ENCODE measurements at regions not wholly inside any gene's neighbourhood (a gene's known extent, or its start where the extent isn't known, plus 50 kb on each side); places are given as distances from the start of the nearest gene placed in this dataset.

DNA sequence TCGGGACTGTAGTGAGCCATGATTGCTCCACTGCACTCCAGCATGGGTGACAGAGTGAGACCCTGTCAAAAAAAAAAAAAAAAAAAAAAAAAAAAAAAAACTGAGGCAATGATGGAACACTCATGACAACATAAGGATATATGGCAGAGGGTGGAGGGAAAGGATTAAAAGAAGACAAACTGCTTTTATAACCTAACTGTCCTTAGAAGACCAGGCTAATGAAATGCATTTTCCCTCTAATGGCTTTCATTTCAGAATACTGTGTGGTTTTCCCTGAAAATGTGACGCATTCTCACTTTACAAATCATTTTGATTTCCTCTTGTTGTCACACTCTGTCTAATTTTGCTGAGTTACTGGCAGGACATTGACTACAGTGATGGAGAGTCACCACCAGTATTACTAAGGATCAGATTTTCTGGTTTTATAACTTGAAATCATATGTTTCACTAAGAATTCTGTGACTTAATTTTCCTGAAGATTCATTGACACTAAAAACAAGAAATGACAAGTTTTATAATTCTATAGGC lies 137.6 kb upstream of the SSTR1 start:
- DNase-seq: no peak

DNA sequence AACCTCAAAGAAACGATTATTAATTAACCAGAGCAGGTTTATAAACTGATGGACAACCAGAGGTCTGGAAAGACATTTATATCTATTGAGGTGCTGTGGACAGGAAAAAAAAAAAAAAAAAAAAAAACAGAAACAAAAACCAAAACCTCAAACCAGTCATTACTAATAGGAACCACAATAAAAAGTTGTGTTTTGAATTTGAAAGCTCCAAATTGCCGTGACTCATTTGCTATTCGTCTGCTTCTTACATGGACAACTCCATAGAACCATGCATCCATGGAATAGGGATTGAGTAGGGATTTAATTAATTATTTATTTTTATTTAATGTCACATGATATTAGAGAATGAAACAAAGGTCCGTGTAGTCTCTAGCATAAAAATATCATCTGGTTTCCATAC lies 134.1 kb upstream of the SSTR1 start:
- DNase-seq: no peak

DNA sequence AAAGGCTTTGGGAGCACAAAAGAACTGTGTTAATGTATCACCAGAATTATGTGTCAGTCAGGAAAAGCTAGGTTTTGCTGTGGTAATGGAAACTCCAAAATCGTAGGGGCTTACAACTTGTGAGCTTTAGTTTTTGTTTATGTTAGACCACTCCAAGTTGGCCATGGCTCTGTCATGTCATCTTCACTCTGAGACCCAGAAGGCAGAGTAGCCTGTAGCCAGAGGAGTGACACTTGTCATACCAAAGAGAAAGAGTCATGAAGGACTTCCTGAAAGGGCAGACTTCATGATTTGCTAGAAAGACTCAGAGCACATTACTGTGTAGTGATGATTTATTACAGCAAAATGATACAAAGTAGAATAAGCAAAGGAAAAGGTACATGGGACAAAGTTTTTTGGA lies 133.6 kb upstream of the SSTR1 start:
- DNase-seq: no peak

DNA sequence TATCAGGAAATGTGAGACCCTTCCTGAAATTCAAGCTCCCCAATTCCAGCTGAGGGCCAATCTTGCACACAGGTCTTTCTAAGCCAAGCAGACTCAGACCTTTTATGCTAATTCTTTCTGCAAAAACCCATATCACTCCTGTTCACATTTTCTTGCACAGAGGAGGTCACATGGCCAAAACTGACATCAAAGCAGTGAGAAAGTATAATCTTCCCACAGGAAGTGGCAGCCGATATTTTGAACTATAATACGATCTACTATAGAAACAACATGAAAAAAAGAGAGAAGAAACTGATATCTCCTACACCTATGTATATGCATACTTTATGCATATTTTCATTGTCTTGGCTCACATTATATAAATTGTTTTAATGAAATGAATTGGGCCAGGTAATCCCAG lies 132.9 kb upstream of the SSTR1 start:
- no peak for DNase-seq

DNA sequence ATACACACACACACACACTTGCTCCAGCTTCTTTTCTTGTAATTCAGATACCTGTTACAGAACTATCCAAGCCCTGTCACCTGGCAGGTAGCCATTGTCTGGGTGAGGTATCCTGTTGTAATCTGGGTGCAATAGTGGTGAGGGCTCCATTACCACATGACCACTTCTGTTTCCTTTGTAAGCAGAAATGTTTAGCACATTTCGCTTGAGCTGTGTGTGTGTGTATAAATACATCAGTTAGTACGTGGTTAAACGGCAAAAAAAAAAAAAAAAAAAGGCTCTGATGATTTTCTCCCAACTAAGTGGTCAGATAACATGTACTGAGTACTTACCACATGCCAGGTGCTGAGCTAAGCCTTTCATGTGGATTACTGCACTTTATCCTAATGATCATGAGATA lies 129.3 kb upstream of the SSTR1 start:
- no peak for DNase-seq

DNA sequence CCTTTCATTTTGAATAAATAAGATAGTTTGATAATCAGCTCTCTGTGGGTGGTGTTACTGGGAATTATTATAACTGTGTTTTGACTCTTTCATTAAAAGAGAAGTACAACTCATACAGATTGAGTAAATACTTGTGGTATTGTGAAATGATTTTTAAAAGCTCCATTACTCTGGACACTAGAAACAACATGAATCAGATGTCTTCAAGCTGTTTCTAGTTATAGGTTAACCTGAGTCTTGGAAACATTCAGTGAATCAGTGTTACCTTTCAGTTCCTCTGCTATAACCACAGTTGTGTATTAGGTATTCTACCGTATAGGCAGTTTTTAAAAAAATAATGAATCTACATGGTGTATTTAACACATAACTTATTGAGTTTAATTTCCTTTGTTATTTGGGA lies 128.4 kb upstream of the SSTR1 start:
- no peak for DNase-seq

DNA sequence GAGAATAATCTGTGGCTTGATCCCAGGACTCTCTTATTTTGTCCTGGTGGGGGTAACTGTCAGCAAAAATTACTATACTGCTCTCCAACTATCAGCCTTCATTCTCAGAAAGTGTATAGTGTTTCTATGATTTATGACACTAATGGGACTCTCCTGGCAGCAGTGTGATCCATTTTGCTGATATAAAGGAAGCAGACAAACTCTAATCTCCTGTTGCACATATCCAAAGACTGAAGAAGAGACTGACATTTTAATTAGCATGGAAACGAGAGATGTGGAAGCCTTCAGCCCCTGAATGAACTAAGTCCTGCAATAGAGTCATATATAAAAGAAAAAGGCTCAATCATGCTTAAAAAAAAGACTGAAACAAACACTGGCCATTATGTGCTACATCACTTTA lies 127.8 kb upstream of the SSTR1 start:
- DNase-seq: no peak

DNA sequence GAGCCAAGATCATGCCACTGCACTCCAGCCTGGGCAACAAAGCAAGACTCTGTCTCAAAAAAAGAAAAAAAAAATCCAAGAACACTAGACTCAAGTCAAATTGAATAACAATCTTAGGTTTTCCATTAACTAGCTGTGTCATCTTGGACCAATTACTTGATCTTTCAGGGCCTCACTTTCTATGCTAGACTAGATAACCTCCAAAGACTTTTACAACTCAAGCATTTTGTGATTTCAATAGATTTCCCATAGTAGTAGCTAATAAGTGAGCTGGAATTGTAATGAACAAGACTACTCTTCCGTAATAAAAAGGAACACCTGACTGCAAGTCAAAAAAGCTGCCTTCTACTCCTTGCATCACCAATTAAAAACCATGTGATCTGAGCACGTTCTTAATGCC lies 127.0 kb upstream of the SSTR1 start:
- no peak for DNase-seq

DNA sequence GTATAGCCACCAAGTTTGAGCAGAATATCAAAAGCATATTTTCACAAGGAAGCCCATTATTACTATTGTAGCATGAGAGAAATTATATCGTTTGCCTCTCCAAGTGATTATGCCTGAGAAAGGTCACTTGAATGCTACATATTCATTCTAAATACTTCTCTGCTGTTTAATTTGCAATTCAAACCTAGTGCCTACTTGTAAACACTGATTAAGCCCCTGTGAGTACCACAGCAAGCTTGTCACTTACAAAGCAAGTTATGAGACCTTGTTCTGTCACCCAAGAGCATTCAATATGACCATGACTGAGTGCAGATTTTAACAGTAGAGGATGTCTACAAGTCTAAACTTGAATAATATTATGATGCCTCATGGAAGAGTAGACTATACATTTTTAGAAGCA lies 124.7 kb upstream of the SSTR1 start:
- DNase-seq: no peak

DNA sequence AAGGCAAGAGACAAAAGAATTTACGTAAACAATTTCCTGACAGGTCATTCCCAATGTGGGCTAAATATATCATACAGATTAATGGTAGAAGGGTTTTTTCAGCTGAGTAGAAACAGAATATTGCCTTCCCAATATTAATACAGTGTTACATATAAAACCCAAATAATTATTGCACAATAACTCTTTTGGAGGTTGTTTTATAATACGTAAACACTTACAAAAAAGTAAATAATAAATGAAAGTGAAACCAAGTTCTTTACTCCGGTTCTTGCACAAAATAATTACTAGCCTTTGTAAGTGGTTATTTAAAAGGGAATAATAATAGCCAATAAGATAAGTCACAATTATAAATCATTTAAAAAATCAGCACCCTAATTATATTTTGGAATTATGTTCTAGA lies 118.6 kb upstream of the SSTR1 start:
- no peak for DNase-seq

DNA sequence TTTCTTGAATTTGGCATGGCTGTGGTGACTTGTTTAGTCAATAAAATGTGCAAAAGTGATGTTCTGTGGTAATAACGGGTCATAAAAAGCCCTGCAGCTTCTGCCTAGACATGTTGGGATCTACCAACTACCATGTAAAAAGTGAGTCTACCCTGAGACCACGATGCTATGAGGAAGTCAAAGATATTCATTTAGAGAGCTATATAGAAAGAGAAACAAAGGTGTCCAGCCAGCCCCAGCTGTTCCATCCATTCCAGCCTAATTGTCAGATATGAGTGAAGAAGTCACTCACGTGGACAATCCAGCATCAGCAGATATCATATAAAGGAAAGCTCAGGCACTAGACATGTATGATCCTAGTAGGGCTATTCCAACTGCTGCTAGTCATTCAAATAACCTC lies 117.2 kb upstream of the SSTR1 start:
- DNase-seq: no peak

DNA sequence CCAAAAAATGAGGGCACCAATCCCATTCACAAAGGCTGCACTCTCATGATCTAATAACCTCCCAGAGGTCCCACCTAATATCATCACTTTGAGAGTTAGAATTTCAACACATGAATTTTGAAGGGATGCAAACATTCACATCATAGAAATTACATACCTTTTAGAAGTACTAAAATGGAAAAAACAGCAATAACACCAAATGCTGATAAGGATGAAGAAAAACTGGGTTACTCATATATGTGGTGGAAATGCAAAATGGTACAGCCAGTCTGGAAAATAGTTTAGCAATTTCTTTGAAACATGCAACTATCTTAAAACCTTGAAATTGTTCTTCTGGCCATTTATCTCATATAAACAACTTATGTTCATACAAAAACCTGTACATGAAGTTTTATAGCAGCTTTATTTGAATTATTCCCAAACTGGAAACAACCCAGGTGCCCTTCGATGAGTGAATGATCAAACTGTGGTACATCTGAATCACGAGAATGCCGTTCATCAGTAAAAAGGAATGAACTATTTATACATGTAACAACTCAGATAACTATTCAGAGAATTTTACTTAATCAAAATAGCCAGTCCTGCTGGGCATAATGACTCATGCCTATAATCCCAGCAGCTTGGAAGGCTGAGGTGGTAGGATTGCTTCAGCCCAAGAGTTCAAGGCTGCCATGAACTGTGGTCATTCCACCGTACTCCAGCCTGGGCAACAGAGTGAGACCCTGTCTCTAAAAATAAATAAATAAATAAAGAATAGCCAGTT lies 109.4 kb upstream of the SSTR1 start:
- DNase-seq: no peak

DNA sequence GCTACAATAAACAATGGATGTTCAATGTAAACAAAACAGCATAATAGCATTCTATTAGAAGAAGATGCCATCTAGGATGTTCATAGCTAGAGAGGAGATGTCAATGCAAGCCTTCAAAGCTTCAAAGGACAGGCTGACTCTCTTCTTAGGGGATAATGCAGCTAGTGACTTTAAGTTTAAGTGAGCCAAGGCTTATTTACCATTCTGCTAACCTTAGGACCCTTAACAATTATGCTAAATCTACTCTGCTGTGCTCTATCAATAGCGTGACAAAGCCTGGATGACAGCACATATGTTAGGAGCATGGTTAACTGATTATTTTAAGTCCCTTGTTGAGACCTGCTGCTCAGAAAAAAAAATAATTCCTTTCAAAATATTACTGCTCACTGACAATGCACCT lies 106.0 kb upstream of the SSTR1 start:
- no peak for DNase-seq

DNA sequence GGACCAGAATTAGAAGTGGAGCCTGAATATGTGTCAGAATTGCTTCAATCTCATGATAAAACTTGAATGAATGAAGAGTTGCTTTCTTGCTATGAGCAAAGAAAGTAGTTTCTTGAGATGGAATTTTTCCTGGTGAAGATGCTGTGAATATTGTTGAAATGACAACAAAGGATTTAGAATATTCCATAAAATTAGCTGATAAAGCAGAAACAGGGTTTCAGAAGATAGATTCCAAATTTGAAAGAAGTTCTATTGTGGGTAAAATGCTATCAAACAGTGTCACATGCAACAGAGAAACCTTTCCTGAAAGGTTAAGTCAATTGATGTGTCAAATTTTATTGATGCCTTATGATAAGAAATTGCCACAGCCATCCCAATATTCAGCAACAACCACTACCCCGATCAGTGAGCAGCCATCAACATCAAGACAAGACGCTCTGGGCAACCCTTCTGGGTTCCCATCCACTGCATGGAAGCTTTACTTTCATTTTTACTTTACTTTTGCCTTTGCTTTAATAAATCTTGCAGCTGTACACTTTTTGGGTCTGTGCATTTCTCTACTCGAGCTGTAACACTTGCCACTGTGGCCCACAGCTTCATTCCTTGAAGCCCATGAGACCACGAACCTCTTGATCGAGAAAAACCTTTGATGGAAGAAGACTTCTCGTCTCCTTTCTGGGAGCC lies 104.0 kb upstream of the SSTR1 start:
- DNase-seq: no peak

DNA sequence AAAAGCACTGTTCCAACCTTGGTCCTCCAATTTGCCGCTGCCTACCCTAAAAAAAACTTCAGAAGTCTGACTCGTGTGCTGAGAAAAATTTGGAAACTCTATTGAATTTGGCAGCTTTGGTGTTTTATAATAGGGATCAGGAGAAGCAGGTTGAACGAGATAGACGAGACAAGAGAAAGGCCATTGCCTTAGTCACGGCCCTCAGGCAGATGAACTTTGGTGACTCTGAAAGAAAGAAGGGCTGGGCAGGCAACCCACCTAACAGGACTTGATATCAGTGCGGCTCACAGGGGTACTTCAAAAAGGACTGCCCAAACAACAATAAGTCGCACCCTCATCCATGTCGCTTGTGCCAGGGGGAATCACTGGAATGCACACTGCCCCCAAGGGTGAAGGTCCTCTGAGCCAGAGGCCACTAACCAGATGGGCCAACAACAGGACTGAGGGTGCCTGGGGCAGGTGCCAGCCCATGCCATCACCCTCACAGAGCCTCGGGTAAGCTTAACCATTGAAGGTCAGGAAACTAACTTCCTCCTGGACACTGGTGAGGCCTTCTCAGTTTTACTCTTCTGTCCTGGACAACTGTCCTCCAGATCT lies 102.5 kb upstream of the SSTR1 start:
- no peak for DNase-seq

DNA sequence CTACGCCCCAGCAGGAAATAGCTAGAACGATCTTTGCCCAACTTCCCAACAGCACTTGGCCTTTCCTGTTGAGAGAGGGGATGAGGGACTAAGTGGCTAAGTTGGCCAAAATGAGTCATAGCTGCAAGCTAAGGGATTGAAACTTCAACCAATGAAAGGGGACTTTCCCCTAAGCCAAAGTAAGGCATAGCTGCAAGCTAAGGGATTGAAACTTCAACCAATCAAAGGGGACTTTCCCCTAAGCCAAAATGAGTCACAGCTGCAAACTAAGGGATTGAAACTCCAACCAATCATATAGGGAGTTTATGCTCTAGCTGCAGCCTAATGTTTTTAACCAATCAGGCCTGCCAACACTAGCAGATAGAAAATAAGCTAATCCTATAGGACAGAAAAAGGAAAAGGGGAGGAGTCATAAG lies 100.5 kb upstream of the SSTR1 start:
- DNase-seq: no peak

DNA sequence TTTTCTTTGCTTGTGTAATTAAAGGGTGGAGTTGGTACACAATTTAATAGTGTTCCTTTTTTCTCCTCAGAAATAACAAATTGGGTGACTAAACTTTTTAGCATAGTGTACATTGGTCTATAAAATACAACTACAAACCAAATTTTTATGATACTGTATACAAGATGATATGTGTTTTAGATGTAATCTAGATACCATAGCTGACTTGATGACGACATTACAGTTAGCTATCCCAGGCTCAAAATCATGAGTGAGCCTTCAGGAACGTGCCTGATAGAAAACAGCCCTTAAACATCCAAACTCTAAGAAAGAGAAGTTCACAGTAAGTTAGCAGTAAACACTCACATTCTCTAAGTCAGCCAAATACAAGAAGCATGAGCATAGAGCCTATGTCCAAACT lies 99.0 kb upstream of the SSTR1 start:
- no peak for DNase-seq

DNA sequence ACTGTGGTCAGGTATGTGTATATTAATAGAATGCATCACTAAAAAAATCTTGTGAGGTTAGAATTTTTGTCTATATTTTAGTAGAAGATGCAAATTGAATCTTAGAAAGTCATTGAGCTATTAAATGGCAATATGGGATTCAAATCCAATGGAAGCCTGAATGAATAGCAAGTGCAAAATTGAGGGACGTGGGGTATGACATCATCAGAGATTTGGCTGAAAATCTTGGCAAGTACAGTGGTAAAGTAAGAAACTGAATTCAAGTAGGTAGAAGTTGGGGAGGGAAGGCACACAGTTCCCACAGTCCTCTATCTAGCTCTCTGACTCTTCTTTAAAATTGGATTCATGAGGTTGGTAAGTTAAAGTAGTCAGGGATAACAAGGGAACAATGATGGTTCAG lies 97.4 kb upstream of the SSTR1 start:
- no peak for DNase-seq

DNA sequence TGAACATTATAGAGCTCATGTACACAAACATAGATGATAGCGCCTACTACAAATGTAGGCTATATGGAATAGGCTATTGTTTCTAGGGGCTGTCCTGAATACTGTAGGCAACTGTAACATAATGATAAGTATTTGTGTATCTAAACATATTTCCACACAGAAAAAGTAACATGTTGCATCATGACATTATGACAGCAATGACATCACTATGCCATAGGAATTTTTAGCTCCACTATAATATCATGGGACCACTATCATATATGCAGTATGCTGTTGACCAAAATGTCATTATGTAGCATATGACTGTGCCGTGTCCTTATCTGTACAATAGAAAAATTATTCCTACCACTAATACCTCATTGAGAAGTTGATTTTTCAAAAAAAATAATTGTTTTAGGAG lies 96.7 kb upstream of the SSTR1 start:
- no peak for DNase-seq

DNA sequence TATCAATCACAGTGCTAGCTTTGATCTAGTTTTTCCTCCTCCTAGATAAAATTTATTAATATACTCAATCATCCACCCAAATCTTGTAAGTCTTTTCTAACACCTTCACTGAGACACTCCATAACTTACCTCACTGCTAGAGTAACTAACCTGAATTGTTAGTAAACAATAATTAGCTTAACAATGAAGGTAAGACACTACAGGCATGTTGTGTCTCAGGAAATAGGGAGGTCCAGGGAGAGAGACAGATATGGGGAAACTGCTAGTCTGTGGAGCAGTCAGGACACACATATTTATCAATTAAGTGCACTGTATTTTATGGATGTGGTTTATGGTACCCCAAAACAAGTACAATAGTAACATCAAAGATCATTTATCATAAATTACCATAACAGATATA lies 94.2 kb upstream of the SSTR1 start:
- no peak for DNase-seq

DNA sequence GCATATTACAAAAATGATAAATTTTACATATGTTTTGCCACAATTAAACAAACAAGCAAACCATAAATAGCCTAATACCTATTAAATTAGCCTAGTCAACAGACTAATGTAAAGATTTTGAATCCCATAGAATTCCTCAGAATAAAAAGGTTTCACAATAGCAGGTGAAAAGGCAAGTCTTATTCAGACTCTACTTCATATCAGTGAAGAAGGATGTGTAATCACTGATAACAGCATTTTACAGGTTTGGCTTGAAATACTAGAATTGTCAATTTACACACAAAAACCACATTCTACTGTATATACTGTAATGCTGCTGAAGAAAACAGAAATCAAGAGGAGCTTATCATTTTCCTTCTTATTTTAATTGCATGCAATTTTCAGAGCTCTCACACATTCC lies 90.8 kb upstream of the SSTR1 start:
- no peak for DNase-seq

DNA sequence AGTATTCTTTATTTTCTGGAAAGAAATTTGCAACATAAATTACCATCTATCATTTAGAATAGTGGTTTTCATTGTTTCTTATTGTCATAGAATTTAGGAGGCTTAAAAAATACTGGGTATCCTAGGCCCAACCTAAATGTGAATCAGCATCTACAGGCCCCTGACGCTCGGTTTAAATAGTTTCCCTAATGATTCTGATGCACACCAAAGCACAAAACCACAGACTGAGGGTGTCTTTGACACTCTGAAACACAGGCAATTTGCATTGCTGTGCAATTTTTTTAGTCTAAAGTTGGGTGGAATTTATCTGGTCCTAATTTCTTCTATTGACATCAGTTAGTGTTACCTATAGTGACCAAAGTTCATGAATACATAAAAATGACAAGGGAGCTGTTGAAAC lies 87.6 kb upstream of the SSTR1 start:
- no peak for DNase-seq

DNA sequence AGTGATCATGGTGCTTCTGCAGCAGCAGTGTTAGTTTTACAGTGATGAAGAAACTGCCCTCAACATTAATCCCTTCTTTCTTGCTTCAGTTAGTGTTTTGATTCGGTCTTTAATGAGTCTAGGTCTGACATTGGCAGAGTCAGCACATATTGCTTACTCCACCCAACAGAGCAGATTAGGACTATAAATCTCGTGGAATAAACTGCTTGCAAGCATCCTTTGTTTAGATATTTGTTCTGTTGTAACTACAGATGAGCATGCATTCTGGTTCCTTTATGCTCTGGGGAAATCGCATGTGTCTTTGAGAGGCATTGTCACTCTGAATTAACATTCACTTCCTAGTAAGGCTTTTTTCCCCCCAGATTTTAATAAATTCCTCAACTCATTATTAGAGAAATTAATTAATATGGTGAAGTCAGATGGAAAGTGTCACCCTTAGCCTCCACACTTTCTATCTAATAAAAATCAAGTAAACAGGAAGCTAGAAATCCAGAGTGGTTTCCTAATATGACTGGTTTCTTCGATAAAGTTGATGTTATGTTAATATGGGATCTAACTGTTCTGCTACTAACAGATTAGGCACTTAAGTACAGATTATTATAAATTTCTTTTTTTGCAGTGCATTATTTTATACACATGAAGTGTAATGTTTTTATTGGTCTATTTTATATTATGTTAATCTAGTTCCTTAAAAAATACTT lies 86.2 kb upstream of the SSTR1 start:
- DNase-seq: no peak

Measured in right kidney (tissue), 1 donor.